HK-2 (cell line): ENCODE measurements at regions not wholly inside any gene's neighbourhood (a gene's known extent, or its start where the extent isn't known, plus 50 kb on each side); places are given as distances from the start of the nearest gene placed in this dataset.

Experiments used
- DNase-seq: peaks from one replicate; pipeline ENCODE4 v3.0.0-alpha.2; 2018; ENCODE audit not compliant: unreplicated experiment

DNA sequence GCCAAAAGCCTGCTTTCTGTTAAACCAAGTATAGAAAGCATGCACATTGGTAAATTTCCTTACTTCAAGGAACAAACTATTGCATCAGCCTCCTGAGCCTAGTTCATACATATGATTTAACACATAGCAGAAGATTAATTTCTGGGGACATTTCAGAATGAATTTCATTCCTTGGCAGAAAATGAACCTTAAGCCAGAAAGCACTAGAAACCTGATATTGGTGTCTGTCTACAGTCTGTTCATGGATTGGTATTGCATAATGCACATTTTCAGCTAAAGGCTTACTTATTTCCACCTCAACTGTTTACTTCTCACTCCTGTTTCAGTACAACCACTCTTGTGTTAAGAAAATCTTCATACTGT is 1471.8 kb upstream of the NUDT12 start:
- DNase-seq = no peak

DNA sequence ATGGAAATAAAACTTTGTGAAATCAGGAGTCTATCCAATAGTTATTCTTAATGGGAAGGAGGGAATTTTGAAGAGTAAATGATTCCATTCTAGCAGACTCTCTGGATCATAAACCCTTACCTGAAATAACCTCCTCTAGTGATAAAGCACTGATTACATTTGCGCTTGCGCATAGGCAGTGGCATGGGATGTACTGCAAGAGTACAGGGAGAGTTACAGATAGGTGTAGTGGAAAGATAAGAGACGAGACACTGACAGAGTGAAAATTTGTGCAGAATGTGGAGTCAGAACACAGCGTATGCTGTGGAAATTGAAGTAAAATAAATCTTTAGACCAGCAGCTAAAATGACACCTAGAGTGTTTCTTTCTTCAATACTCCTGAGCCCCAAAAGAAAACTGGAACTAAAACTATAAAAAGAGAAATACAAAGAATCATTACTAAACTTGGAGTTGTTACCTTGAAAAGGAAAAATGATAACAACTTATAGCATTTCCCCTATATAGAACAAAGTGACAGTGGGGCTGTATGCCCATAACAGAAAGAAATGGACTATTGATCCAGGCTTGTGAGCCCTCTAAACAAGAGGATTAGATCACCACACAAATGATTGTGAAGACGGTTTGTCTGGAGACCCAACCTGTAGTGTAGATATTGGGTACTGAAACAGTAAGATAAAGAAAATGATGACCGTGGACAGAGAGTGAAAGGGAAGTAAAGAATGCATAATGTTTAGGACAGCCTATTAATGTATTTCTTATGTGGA is 1471.2 kb upstream of the NUDT12 start:
- no peak for DNase-seq

DNA sequence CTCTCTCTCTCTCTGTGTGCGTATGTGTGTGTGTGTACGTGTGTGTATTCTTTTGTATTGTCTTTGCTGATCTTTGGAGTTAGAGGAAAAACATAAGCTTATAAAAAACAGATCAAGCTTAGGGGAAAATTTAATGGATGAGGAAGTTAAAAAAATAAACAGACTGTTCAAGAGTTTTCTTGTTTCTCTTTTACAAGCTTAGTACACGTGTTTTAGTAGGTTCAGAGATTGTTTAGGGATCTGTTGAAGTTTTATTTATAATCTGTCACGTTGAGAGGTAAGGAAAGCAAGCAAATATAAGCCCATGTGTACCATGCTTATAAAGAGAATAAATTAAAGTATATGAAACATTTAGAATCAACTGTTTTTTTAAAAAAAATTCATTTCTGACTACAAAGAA is 1470.3 kb upstream of the NUDT12 start:
- no peak for DNase-seq

DNA sequence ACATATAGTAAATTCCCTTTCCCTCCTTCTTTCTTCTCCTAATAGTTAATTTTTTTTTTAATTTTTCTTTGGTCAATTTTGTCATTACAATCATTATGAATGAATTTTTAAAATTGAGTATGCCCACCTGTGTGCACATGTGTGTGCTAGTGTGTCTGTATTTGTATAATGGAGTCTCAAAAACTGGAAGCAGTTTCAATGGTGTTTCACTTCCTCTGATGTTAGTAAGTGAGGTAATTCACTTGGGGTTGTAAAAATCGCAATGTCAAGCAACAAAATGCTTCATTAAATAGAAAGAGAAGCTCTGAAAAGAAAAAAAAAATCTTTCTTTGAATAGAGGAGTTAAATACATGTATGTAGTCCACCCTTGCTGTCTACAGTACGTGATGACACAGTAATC is 1467.6 kb upstream of the NUDT12 start:
- DNase-seq = no peak

DNA sequence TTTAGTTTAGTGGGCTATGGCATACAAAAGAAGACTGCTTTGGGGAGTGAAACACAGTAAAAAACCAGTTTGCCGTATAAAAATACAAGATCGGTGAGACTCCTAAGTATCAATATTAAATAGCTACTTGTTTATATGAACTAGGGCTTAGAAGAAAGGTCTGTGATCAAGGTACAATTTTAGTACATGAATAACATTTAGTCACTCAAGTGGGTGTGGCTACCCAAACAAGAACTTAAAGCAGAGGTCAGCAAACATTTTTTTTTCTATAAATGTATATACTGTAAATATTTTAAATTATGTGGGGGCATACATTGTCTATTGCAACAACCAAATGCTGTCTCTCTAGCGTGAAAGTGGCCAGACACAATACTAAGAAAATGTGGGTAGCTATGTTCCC is 1452.5 kb upstream of the NUDT12 start:
- DNase-seq = no peak

DNA sequence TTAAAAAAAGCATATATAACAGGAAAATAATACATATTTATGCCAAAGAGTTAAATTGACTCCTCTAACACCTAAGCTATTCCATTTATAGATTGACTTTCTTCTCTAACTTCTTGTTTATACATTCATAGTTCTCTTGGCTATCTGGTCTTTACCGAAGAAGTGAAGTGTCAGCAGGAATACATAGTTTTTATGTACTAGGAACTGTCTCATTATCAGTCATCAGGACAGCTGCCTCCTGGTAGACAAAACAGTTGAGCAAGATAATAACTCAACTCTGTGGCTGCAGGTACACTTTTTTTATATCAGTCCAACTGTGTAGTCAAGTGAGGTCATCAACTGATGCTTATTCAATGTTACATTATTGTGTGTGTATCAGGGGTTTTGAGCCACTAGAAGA is 1436.0 kb upstream of the NUDT12 start:
- no peak for DNase-seq

DNA sequence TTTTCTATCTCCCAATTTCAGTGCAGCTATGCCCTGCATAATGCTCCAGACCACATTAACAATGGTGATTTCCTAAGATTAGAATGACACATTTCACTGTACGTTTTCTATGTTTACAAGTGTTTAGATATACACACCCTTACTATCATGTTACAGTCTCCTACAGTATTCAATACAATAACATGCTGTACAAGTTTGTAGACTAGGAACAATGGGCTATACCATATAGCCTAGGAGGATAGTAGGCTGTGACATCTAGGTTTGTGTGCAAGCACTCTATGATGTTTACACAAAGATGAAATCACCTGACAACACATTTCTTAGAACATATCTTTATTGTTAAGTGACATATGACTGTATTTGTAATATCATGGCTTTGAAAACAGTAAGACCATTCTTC is 1435.6 kb upstream of the NUDT12 start:
- no peak for DNase-seq

DNA sequence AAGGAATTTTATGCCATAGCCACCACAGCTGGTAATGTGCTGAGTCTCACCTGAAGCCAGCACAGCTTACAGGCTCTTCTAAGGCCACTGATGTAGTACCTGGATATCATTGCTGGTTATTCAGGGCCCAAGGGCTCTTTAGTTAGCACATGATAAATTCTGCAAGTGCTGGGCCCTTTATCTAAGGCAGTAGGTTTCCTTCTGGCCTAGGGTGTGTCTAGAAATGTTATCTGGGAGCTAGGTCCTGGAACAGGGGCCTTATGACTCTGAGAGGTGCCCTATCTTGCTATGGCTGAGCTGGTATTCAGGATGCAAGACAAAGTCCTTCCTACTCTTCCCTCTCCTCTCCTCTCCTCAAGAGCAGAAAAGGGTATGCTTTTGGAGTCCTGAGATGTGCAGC is 1424.5 kb upstream of the NUDT12 start:
- DNase-seq = no peak

DNA sequence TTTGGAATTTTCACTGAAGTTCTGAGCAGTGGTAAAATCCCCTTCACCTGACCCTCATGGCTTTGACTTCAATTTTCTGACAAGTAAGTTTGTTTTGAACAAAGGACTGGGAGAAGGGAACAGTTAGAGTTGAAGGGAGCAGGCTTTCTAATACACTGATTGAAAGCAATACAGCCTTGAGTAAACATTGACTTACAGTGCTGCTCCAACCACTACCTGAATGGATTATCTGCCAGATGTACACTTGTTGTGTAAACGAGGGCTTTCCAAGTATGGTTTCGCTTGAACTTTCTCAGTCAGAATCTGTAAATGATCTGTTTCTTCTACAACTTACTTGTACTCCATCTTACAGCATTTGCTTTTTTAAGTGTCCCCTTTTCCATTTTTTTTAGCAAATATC is 1414.9 kb upstream of the NUDT12 start:
- DNase-seq = no peak

DNA sequence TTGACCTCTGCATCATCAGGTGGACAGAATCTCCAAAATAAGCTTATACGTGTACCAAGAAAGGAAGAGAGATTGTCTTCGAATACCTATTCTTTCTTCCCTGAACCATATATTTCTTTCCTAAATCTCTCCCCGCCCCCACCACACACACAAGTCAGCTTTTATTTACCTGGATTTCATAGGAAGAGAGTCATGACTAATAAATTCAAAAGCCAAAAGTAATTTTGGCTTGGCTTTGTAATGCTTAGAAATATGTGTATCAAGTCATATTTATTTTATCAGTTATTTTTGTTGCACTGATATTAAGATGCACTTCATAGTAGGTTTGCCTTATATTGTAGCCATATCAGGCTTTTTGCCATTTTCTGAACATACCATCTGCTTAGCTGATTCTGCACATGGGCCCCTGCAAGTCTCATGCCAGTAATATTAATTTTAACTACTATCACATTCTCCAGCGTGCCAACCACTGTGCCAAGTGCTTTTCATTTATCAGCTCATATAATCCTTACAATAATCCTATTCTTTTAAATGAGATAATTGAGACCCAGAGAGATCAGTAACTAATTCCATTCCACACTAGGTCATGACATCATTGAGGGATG is 1405.3 kb upstream of the NUDT12 start:
- no peak for DNase-seq

DNA sequence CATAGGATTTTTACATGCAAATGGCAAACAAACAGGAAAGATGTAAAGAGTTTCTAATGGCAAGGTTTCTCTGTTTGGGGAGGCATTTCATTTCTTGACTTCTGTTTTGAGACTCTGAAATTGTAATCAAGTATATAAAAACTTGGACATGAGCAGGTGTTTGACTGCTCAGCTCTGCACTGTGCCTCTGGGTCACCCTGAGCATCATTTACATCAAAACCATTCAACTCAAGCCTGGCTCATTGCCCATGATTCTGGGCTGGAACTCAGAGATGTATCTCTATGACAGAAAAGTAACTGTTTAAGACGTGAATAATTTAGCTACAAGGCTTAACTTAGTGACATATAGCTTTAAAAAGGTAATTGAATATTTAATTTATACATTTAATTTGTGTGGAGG is 1402.4 kb upstream of the NUDT12 start:
- DNase-seq = no peak

DNA sequence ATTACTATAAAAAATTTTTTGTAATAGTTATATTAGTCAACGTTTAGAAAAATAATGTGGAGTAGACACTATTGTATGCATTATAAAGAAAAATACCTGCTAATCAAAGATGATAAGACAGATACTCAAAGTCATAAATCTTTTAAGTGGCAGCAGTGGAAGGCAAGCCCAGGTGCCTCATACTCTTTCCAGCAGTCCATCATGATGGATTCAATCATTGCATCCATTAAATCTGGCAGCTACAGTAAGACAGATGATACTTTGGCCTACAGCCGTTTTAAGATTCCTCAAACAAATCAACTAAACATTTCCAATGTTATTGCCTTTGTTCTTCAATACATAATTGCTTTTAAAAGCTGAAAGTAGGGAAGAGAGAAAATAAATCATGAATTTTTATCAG is 1392.9 kb upstream of the NUDT12 start:
- DNase-seq = no peak

DNA sequence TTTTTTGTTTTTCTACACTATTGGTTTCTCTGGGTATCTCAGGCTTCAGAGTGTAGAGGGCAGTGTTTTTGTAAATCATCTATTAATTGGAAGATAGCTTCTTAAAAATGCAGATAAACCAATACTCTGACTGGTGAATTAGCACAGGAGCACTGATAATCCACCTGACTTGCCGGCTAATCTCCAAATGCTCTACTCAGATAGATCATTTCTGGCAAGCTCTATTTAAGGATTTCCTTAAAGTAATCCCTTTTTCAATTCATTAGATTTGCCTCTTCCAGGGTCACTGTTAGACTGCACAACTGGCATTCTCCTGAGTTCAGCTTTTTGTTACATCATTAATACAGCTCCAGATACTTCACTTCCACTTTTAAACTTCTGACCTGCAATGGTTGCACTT is 1390.3 kb upstream of the NUDT12 start:
- no peak for DNase-seq

DNA sequence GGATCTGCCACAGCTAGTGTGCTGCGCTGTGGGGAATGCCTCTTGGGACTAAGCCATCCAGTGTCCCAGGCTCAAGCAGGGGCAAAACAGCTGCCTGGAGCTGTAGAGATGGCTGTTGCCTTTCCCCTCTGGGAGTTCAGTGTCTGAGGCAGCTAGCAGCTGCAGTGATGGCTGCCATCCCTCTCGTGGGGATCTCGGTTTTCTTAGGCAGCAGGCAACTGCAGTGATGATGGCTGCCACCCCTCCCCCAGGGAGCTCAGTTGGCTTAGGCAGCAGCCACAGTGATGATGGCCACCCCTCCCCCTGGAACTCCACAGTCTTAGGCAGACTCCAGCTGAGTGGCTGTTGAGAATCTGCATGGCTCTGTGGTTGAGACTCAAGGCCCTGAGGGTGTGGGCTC is 1389.2 kb upstream of the NUDT12 start:
- DNase-seq = no peak

DNA sequence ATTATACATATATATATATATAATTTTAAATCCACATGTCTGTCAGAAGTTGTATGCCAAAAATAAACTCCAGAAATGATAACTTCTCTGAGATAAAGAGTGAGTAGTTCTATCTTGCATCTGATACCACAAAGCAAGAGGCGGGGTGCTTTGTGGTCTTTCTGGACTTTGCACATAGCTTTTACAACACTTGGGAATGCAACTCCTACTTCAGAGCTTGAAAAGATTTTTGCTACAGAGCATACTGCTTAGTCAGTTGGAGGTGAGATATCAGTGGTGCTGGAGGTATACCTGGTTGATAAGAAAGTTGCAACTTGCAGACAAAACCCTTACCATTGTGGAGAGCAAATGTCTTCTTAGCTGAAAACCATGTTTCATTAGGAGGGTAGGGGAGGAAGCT is 1384.5 kb upstream of the NUDT12 start:
- DNase-seq = no peak

DNA sequence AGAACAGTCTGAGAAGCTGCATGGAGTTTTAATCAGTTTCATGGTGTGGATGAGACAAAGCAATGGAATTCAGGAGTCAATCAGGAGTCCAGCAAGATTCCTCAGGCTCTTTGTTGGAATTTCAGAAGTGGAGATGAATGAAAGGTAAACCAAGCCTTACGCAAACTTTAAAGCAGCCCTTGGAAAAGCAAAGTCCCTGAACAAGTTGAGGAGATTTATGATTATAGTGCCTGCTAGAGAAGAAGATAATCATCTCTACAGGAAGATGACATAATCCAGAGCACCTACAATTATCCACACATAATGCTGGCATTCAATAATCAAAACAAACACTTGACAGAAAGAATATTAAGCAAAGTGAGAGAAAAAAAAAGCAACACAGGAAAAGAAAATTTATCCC is 1380.1 kb upstream of the NUDT12 start:
- DNase-seq = no peak

DNA sequence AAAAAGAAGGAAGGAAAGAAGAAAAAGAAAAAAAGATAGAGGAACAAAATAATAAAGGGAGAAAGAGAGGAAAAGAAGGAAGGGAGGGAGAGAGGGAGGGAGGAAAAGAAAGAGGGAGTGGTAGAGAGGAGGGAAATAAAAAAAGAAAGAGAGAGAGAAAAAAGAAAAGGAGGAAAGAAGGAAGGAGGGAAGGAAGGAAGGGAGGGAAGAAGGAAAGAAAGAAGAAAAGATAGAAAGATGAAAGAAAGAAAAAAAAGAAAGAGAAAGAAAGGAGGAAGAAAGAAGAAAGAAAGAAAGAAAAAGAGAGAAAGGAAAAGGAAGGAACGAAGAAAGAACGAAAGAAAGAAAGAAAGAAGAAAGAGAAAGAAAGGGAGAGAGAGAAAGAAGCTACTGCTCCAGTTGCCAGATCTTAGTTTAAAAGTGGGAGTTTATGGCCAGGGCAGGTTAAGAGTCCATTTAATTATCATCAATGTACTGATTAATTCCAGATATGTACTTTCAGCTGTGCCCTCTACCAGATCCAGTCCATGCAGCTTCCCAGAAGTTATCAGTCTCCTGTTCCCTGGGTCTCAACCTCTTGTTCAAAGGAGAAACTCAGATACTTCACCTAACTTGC is 1378.5 kb upstream of the NUDT12 start:
- no peak for DNase-seq

DNA sequence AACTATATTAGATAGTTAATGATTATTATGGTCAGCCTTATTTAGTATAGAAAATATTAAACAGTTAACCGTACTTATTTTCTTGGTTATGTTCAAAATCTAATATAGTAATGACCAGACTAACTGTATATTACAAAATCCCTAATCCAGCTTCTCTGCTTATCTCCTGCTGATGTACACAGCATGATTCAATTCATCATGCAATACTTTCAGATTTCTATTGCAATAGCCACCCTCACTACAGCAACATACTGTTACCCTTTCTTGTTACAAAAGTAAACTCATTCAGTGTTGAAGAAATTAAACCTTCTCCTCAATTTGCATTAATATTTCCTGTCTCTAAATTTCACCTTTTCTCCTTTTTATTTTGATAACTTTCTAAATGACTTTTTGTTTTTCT is 1375.0 kb upstream of the NUDT12 start:
- DNase-seq = no peak

DNA sequence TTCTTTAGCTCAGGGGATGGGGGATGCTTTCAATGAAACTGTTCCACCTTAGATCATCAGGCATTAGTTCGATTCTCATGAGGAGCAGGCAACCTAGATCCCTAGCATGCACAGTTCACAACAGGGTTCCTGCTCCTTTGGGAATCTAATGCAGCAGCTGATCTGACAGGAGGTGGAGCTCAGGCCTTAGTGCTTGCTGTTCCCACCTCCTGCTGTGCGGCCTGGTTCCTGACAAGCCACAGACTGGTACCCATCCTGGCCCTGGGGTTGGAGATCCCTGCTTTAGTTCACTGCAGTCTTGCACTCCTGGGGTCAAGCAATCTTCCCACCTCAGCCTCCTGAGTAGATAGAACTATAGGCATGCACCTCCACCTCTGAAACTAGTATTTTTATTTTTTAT is 1369.8 kb upstream of the NUDT12 start:
- no peak for DNase-seq

DNA sequence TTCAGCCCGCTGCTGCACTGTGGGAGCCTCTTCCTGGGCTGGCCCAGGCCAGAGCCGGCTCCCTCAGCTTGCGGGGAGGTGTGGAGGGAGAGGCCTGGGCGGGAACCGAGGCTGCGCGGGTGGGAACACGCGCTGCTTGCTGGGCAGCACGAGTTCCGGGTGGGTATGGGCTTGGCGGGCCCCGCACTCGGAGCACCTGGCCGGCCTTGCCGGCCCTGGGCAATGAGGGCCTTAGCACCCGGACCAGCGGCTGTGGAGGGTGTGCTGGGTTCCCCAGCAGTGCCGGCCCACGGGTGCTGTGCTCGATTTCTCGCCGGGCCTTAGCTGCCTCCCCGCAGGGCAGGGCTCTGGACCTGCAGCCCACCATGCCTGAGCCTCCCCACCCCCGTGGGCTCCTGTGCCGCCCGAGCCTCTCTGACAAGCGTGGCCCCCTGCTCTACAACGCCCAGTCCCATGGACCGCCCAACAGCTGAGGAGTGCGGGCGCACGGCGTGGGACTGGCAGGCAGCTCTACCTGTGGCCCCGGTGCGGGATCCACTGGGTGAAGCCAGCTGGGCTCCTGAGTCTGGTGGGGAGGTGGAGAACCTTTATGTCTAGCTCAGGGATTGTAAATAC is 1366.4 kb upstream of the NUDT12 start:
- no peak for DNase-seq

DNA sequence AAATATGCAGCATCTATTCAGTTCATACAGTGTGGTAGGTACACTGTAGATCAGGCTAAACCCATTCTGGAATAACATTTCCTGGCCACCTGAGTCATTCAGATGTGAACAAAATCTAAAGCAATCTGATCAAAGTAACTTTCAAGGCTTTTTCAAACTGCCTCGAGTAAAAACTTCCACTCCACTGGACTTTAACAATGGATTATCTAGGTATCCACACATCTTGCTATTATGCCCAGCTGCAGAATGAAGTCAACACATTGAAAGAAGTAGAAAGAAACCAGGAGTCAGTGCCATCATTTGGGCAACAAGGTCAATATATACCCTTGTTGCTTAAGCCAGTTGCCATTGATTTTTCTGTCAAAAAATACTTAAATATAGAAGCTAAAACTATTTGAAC is 1352.6 kb upstream of the NUDT12 start:
- DNase-seq = no peak

DNA sequence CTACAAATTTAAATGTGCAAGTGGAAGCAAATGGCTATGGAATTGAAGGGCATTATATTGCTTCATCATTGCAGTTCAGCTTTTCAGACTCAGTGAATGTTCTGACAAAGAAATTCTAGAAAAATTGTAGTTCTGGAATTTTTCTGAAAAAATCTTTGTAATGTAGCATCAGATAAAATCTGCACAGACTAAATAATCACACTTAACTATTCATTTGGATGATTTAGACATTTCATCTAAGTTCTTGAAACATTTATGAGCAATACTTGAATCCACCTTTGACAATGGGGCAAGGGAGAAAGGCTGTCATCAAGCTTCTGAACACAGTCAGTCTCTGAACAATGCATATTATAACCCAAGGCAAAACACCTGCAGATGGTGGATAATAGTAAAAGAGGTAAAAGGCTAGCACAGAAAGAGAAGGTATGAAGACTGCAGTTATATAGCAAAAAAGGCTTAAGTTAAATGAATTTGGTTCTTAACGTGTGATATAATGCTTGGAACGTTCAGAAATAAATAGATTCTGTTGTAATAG is 1352.0 kb upstream of the NUDT12 start:
- no peak for DNase-seq

DNA sequence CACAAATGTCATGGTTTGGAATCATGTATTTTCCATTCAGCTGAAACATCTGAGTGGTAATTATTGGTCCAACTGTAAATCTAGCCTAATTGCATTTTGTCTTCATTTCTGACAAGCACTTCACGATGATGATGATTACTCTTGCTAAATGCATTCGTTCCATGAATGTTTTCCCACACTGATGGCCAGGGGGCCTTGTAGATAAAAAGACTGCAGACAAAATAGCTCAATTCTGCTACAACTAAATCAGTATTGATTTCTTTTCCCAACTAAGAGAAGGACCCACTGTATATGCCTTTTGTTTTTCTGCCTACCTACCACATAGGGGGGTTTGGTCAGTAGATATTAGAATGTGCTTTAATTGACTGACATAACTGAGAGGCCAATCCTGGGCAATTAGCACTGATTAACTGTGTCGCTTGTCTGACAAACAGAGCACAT is 1351.3 kb upstream of the NUDT12 start:
- no peak for DNase-seq
